LNCAP (cell line): ENCODE measurements at regions not wholly inside any gene's neighbourhood (a gene's known extent, or its start where the extent isn't known, plus 50 kb on each side); places are given as distances from the start of the nearest gene placed in this dataset.

Source experiments
- TF ChIP-seq, protein P1 (sequence below): fragments of 450-650 bp; IDR thresholded peaks from 2 replicates; pipeline ENCODE4 v1.5.1; 2017; ENCODE audit warnings: mild to moderate bottlenecking

- TF ChIP-seq, protein P1, sequence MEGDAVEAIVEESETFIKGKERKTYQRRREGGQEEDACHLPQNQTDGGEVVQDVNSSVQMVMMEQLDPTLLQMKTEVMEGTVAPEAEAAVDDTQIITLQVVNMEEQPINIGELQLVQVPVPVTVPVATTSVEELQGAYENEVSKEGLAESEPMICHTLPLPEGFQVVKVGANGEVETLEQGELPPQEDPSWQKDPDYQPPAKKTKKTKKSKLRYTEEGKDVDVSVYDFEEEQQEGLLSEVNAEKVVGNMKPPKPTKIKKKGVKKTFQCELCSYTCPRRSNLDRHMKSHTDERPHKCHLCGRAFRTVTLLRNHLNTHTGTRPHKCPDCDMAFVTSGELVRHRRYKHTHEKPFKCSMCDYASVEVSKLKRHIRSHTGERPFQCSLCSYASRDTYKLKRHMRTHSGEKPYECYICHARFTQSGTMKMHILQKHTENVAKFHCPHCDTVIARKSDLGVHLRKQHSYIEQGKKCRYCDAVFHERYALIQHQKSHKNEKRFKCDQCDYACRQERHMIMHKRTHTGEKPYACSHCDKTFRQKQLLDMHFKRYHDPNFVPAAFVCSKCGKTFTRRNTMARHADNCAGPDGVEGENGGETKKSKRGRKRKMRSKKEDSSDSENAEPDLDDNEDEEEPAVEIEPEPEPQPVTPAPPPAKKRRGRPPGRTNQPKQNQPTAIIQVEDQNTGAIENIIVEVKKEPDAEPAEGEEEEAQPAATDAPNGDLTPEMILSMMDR = no peak
These were observed 248.4 kb downstream of the CYLC2 start for GRCh38 chr9:103243553-103243952.

GRCh38 chr9:103245369-103245768, 250.2 kb downstream of the CYLC2 start:
- TF ChIP-seq, protein P1 = no peak

- TF ChIP-seq, protein P1 = no peak
These were observed 266.8 kb downstream of the CYLC2 start for GRCh38 chr9:103261951-103262350.

GRCh38 chr9:103266064-103266463, 270.9 kb downstream of the CYLC2 start:
- TF ChIP-seq, protein P1 = no peak

GRCh38 chr9:103277240-103277639, 282.1 kb downstream of the CYLC2 start:
- TF ChIP-seq, protein P1 = no peak

DNA sequence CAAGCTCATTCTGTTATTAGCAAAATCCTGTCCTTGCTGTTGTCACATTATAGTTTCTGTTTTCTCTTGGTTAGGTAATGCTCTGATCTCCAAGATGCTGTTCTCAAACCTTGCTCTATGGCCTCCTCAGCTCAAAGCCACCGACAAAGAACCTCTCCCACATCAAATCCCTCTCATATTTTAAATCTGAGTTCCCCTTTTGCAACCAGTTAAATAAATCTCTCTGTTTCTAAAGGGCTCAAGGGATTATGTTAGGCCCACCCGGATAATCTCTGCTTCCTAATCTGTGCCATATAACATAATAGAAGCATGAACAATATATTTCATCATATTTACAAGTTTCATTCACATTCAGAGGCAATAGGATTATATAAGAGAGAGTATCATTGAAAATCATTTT, 286.0 kb downstream of the CYLC2 start:
- TF ChIP-seq, protein P1 = no peak

DNA sequence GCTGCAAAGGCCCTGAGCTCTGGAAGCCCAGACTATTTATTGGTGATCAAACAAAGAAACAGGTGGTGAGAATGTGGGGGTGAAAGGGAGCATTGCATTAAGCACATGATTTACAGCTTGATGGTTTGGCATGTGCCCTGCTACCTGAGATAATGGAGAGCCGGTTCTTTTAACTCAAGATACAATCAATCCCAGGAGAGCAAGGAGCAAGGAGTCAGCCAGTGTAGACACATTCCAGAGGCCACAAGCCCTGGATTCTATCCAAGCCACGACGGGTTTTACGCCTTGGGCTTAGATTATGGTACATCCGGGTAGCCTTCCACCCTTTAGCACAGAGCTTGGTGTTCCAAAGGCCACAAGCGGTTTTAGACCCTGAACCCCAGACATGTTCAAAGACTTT, 292.2 kb downstream of the CYLC2 start:
- TF ChIP-seq, protein P1 = no peak

GRCh38 chr9:103296189-103296588, 301.1 kb downstream of the CYLC2 start:
- TF ChIP-seq, protein P1 = no peak
